Uterus (tissue), 2 donors: ENCODE measurements at regions not wholly inside any gene's neighbourhood (a gene's known extent, or its start where the extent isn't known, plus 50 kb on each side); places are given as distances from the start of the nearest gene placed in this dataset.

Experiments used
- CTCF ChIP-seq, 4 experiments: fragments of 200-600 bp in 2 of 4; fragments of 450-650 bp in 2 of 4; sonication (generic) in 2 of 4; IDR thresholded peaks; one replicate each; pipeline ENCODE4 v1.5.1; 2016 to 2019; ENCODE audit warnings: antibody characterized with exemption in 4 of 4, mild to moderate bottlenecking in 2 of 4, moderate library complexity in 1 of 4
- POLR2A ChIP-seq, 2 donors: fragments of 450-650 bp; IDR thresholded peaks; one replicate each; pipeline ENCODE4 v1.6.1; 2016; ENCODE audit warnings: antibody characterized with exemption in 2 of 2, mild to moderate bottlenecking in 1 of 2, moderate library complexity in 1 of 2

- TF ChIP-seq CTCF (IDR thresholded peaks at IDR 0.05) (no peak), POLR2A (IDR thresholded peaks at IDR 0.05) (no peak)
Observed at GRCh38 chr16:73350707-73351452, 303.0 kb upstream of the ZFHX3 start.
